GM21619 (cell line): ENCODE measurements at regions not wholly inside any gene's neighbourhood (a gene's known extent, or its start where the extent isn't known, plus 50 kb on each side); places are given as distances from the start of the nearest gene placed in this dataset.

Experiments used
- ATAC-seq: cut with Tn5 transposase; IDR thresholded peaks from one replicate; pipeline ENCODE4 v1.9.1; 2021; ENCODE audit not compliant: unreplicated experiment

DNA sequence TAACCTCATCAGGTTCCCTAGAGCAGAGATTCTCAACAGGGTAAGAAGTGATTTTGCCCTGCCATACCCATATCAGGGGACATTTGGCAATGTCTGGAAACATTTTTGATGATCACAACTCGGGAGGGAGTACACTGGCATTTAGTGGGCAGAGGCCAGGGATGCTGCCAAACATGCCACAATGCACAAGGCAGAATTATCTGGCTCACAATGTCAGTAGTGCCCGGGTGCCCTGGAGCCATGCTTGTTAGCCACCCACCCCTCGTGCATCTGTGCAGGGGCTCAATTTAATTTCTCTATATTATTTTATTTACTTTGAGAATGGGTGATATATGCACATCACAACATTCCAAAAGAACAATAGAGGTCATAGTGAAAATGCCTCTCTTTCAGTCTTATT is 82.0 kb upstream of the DHX15 start:
- no peak for ATAC-seq

DNA sequence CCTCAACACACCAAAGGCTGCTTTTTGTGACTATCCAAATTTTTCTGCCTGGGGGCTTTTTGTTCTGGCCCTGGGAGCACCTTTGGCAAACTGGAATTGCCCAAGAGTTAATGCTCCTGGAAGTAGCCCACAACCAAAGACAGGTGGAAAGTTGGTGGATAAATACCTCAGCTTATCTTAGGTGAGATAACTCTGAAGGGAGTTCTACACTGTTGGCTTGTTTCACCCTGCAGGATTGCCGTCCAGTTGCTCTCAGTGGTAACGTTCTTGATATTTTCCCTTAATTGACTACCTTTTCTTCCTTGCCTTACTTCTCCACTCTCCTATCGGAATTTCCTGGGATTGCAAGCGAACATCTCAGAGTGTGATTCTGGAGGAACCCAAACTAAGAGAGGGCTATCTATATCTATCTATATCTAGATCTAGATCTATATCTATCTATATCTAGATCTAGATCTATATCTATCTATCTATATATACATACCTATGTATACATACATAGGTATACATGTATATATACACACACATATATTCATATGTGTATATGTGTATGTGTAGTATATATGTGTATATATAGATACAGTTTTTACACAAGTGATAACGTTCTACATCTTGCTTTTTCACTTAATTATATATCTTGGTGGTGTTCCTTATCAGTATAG is 82.6 kb upstream of the DHX15 start:
- ATAC-seq, result no peak

DNA sequence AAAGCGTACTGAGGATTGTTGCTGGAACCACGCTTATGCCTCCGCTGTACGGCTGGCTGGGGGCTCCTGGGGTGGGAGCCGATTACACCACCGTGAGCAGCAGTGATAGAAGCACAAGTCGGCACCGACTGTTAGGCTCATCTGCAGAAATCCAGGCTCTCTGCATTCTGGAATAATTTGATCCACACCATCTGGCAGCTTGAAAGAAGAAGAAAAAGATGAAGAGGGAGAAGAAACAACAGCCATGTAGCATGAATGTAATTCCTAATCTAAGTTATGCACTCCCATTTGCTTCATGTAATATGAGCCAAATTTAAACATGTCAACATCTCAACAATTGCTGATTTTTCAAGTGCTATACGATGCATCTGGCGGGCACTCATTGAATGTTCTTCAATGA is 84.6 kb upstream of the DHX15 start:
- ATAC-seq, result no peak

DNA sequence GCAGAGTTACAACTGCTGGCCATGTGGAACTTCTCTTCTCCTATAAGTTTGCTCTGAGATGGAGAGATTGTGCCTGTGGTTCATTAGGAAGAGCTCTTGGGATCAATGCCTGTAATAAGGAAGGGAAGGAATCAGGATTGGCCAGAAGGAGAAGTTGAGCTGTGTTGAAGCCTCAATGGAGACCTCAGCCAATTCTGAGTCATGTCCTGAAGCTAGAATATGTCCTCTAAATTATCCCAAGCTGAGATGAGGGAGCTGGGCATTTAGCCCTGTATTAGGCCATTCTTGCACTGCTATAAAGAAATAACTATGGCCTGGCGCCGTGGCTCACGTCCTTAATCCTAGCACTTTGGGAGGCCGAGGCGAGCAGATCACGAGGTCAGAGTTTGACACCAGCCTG is 85.4 kb upstream of the DHX15 start:
- ATAC-seq, result no peak

DNA sequence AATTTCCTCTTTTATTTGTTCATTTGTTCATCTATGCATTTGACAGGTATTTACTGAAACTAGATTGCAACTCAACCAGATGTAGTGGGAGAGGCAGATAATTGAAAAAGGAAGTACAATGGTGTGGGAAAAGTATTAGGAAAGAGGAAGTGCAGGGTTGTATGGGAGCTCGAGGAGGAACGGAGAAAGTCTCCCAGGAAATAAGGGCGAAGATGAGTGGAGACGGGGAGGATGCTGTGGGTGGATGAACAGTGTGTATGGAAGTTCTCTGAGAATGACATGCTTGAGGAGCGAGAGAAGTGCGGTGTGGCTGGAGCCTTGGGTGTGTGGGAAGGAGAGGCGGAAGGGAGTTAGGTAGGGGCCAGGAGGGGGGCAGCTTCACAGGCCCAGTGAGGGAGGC is 87.5 kb upstream of the DHX15 start:
- no peak for ATAC-seq

DNA sequence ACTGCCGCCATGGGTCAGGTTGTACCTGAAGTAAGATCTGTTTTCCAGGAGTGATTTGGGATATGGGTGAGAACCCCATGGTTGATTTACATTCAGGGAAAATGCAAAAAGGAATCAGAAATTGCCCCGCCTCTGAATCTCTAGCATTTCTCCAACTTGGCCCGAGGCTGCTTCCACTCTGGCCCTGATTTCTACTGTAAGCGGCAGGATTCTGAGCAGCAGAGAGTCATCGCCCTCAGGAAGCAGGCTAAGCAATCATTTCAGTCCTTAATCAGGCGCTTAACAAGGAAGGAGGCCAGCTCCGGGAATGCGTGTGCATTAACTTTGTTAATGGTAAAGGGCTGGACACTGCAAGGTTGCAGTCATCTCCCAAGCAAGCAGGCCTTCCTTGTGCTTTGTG is 88.5 kb upstream of the DHX15 start:
- no peak for ATAC-seq

DNA sequence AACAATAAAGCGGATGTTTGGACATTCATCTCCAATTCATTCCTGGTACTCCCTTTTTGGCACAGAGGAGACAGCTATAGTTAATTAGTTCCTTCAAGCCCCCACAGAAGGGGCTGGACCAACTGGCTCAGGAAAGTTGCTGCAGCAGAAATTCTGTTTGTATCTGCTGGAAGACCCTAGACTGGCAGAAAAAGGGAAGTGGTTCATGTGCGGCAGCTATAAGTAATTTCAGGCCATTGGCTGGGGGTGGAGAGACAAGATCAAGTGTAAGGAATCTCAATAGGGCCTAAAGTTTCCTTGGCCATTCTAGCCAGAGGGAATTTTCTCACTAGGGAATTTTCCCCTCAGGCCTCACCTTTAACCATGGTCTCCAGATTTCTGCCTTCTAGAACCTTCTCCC is 89.9 kb upstream of the DHX15 start:
- no peak for ATAC-seq

DNA sequence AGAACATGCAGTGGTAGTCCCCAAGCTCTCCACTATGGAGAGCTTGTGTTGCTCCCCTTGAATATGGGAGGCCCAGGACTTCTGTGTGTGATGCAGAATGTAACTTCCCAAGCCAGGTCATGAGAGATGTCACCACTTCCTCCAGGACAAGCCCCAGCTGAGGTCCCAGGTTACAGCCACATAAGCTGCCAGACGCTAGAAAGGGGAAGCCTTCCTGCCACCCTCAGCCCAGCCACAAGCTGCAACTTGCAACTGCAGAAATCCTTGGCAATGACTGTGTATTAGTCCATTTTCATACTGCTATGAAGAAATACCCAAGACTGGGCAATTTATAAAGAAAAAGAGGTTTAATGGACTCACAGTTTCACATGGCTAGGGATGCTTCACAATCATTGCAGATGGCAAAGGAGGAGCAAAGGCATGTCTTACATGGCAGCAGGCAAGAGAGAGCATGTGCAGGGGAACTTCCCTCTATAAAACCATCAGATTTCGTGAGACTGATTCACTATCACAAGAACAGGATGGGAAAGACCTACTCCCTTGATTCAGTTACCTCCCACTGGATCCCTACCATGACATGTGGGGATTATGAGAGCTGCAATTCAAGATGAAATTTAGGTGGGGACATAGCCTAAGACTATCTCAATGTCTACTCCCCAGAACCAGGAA is 91.5 kb upstream of the DHX15 start:
- no peak for ATAC-seq

DNA sequence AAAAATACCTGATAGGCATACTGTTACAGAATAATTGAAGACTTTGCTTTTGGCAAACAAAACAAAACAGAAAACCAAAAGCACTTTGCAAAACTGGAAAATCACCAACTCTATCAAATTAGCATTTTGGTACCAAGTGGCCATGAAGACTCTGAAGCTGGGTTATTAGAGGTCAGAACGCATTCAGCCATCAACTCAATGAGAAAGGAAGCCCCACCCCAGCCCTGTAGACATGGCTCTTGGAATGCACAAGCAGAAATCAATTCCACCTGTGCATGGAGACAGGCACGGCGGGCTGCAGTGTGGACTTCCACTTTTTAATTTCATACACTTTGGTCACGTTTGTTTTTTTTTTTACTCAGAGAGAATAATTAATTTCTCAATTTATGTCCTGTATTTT is 93.6 kb upstream of the DHX15 start:
- no peak for ATAC-seq

DNA sequence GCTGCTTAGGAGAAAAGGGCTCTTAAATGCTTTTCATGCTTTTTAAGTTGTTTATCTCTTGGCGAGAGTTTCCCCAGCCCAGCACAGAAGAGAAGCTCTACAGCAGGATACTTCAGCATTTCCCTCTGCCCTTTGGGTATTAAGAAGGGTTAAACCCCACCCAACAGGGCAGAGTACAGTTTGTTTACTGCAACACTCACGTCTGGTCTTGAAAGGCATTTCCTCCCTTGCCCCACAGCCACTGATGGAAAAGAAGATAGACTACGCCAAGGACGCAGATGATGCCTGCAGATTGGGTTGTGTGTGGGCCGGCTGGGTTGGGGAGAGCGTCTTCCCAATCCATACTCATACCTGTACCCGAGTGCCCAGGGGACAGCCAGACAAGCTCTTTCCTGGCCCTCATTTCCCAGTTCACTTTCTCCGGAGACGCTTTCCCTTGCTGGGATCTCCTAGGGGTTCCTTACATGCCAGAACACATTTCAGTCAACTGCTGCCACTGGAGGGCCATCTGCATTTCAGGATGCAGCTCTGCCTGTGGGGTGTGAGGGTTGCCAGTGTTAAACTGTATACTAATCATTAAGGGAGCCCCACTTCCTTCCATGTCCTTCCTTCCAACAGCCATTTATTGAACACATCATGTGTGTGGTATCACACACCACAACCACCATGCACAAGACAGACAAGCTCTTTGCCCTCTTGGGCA is 96.5 kb upstream of the DHX15 start:
- ATAC-seq, result no peak

DNA sequence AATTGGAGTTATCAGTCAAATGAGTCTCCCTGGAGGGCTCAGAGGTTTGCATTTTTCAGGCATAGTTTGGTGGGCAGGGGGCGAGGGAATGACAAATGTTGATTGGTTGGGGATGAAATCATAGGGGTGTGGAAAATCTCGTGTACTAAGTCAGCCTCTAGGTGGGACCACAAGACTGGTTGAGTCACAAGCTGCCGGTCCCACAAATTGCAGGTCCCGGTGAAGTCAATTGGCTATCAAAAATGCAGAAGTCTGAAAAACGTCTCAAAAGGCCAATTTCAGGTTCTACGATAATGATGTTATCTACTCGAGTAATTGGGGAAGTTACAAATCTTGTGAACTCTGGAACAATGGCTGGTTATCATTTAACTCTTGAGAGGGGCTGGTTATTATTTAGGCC is 98.8 kb upstream of the DHX15 start:
- no peak for ATAC-seq

DNA sequence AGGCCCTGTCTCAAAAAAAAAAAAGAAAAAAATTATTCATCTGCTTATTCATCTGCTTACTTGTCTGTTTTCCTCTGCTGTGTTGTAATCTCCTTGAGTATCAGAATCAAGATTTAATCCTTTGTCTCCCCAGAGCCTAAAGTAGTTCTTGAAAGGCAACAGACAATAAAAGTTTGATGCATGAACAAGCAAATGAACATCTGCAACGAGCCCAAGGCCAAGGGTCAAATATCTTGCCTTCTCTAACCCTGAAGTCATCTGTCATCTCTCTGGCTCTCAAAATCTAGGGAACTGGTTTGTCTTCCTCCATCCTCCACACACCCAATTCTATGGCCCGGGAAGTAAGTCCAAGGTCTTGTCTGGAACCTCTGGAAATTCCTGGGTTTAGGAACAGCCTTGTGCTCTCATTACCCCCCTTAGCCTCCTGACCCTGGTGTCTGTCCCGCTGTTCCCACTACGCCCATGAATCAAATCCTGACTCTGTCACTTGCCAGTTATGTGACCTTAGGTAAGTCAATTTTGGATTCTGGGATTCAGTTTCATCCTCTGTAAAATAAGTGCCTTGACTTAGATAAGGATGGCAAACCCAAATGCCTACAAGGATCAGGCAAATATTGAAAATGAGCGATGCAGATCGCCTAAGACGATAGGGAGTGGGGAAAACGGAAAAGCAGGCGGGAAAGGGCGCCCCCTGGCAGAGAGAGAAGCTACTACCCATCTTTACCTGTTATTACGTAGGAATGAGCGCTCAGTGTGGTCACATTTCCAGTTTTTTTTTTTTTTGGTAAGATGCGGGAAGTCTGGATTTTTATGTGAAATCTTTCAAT is 102.7 kb upstream of the DHX15 start:
- ATAC-seq, result no peak

DNA sequence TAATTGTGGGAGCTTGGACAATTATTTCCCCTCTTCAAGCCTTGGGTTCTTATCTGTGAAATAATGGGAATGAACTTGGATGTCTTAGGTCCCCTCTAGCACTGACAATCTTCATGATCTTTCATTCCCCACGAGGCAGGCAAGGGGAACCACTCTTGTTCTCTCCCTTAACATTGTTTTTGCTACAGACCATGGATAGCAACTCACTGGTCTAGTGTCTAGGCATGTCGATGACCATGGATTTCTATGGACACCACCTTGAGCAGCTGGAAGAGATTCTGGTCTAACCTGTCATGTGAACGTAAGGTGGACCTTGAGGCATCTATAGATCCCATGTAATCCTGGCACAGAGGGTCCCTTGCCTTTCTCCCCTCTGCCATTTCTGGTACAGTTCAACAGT is 104.1 kb upstream of the DHX15 start:
- ATAC-seq, result no peak

DNA sequence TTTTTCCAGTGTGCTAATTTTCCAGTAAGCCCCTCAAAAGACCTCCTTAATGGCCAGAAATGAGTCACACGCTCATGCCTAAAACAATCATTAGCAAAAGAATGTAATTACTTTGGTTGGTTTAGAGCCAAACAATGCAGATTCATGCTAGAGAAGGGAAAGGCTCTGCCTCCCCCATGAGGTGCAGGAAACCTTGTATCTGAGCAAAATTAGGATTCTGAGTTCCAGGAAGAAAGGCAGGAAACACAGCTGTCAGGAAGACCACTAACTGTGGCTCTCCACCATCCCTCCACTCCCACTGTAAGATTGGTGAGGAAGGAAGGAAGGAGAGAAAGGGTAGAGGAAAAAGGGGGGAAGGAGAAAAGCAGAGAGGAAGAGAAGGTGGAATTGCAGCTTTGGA is 104.9 kb upstream of the DHX15 start:
- ATAC-seq, result no peak

DNA sequence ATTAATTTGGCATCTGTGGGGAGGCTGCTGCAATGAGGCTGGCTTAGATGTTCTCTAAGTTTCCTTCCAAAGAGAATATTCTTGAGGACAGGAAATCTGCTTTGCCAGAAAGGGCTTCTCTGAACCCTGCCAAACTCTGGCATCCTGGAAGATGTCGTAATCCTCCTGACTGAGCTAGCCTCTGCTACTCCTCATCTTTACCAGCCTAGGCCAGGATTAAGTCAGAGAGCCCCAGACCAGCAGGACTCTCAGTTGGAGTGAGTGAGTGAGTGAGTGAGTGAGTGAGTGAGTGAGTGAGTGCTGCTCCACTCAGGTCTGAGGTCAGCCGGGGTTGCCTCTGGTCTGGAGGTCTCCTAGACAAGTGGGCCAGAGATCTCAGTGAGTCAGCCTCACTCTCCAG is 104.9 kb upstream of the SOD3 start:
- ATAC-seq, result no peak

DNA sequence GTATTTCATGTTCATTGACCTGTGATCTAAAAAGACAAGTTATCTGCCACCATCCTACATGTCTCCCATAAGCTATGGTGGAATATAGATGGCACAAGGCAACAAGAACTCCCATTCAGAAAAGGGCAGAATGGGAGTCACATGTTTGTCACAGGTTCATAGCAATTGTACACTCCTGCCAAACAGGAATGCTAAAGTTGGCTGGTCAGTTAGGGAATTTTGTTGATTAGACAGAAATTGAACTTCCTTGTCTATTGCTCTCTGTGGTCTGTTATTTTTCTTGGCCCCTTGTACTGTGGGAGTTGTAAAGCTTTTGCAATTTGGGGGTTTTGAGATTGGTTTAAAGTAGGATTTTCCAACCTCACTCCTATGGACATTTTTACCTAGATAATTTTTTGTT is 101.7 kb upstream of the SOD3 start:
- no peak for ATAC-seq

DNA sequence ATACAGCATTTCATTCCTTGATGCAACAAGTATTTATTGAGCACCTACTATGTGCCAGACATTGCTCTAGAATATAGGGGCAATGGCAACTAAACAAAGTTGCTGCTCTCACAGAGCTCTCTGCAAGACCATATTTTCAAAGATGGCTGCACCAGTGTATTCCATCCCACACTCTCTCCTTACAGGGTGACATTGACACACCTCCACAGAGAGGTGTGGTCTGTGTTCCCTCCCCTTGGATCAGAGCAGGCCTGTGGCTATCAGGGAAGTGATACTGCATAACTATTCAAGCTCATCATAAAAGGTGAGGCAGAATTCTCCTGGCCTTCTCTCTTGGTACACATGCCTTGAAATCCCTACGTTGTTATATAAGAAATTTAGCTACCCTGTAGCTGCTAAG is 95.3 kb upstream of the SOD3 start:
- no peak for ATAC-seq

DNA sequence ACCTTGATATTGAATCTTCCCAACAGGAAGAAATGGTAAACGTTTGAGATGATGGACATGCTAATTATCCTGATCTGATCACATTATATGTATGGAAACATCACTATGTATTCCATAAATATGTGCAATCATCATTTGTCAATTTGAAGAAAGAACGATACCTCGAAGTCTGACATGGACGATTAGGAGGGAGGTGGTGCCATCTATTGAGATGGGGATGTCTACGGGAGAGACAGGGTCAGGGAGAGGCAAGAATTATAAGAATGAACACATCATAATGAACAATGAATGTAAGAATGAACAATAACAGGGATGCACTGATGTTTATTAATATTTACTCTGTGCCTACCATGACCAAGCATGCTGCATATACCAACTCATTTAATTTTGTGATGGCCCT is 93.7 kb upstream of the SOD3 start:
- ATAC-seq, result no peak

DNA sequence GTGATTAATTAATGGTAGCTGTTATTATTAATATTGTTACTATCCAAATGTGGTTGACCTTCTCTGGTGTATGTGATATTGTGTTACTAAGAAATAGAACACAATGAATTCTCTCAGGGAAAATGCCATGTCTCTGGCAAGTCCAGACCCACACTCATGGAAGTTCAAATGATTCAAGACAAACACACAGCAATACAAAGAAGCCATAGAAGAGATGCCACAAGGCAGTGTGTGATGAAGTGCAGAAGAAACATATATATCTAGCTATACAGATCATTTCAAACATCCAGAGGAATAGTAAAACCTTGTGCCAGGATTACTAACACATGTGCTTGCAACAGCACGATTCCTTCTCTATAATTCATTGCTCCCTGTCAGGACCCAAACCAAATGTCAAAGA is 93.1 kb upstream of the SOD3 start:
- ATAC-seq, result no peak

DNA sequence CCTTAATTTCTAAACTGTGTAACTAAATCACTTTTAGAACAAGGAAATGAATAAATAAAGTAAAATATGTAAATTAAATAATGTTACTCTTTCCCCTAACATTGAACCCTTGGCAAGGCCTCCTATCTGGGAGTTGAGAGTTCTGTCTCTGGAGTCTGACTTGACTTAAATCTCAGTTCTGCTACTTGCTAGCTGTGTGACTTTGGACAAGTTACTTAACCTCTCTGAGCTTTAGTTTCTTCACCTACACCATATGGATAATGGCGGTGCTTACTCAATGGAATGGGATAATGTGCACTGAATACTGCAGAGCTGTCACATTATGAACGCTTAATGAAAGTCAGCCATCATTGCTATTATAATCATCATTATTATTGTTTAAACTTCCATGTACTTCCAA is 92.1 kb upstream of the SOD3 start:
- no peak for ATAC-seq

DNA sequence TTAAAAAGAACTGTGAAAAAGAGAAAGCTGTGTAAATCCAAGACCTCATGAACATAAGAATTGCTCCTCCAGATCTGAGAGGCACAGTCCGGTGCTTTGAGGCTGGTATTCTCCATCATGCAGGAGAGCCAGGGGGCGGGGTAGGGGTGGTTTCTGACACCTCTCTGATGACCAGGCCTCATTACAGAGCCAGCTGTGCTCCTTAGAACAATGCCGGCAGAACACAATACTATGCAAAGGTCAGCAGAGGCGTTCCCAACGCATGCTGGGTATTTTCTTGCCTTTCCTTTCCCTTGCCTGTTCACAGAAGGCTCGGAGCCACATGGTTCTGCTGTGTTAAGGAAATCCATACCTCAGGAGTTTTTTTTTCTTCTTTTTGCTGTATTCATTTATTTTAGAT is 91.2 kb upstream of the SOD3 start:
- ATAC-seq, result no peak
